ENCODE measurements at regions not wholly inside any gene's neighbourhood (a gene's known extent, or its start where the extent isn't known, plus 50 kb on each side); places are given as distances from the start of the nearest gene placed in this dataset.

DNA sequence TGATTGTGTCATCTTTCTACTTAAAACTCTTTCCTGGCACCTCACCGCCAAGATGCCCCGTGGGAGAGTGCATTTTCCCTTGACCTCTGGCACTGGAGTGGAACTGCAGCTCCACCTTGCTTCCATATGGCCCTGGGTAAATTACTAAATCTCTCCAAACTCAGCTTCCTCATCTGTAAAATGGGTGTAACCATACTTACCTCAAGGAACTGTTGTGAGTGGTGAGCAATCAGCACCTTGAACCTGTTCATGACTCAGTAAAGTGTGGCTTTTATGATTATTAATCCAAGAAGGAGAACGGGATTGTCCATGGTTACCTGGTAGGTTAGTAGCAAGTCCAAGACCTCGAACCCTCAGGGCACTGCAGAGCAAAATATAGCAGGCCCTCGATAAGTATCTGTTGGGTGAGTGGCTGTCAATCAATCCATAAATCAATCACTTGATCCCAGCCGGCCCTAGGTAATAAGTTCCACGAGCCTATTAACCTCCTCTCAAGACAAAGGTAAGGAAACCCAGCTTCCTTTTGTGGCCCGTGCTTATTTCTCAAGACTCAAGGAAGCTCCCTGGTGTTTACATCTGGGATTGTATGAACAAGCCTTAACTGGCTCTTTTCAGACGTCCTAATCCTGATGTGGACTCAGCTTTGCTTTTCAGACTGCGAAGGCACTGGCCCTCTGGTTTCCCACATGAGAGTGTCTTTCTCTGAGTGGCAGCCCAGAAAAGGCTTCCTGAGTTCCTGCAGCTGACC is 114.0 kb upstream of the GJB5 start:
- H3K36me3 Mint-ChIP-seq (ENCODE audit: low read depth), result no peaks in the 10 kb centered on the region
- H3K9me3 Mint-ChIP-seq, result no peaks in the 10 kb centered on the region
- H3K27ac Mint-ChIP-seq, result no peak overlapping the region

DNA sequence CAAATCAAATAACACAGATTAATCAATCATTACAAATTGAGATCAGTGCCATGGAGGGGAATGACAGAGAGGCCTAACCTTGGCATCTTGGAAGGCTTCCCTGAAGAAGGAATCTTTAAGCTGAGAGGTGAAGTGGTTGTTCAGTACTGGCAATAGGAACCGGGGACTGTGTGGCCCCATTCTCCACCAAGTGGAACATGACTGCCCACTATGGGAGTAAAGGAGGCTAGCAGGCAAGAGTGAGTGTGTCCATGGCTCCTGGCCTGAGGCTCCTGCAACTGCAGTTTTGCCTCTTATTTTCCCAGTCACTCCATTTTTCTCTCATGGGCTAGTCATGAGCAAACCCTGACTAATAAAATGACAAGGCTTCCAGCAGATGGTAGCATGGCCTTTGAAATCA is 112.2 kb upstream of the GJB5 start:
- H3K27ac Mint-ChIP-seq, result no peak overlapping the region
- H3K36me3 Mint-ChIP-seq (ENCODE audit: low read depth), result no peaks in the 10 kb centered on the region
- H3K4me3 Mint-ChIP-seq, result no peak overlapping the region
- H3K27me3 Mint-ChIP-seq, result peaks cover 9% of the 10 kb centered on the region
- H3K4me1 Mint-ChIP-seq (ENCODE audit: low read depth), result no peaks in the 10 kb centered on the region
- H3K9me3 Mint-ChIP-seq, result no peaks in the 10 kb centered on the region

More for the DNA sequence above, 114.0 kb upstream of the GJB5 start:
- H3K4me1 Mint-ChIP-seq (ENCODE audit: low read depth), result no peaks in the 10 kb centered on the region
- H3K27me3 Mint-ChIP-seq, result peaks cover 6% of the 10 kb centered on the region
- no peak overlapping the region for H3K4me3 Mint-ChIP-seq

DNA sequence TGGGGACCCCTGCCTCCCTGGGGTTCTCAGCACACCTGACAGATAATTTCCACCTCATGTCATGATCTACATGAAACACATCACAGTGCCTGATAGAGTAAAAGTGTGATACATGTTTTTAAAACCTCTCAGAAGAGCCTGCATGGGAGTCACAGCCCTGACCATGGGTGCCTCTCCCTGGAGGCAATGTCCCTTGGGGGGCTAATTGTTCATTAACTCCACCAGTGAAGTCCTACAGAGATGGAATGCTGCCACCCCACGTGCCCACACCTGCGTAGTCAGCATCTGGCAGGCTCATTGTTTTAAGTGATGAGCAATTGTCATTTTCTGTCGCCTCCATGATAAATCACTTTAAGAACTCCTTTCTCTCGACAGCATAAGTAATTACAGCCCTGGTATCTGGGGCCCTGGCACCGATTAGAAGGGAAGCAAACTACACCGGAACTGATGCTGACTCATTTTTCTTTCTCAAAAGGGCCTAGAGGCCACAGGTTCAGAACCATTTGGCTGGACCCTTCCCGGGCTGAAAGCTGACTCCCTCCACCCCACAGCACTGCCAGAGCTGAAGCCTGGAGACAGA is 109.6 kb upstream of the GJB5 start:
- H3K27me3 Mint-ChIP-seq, result peaks cover 23% of the 10 kb centered on the region

DNA sequence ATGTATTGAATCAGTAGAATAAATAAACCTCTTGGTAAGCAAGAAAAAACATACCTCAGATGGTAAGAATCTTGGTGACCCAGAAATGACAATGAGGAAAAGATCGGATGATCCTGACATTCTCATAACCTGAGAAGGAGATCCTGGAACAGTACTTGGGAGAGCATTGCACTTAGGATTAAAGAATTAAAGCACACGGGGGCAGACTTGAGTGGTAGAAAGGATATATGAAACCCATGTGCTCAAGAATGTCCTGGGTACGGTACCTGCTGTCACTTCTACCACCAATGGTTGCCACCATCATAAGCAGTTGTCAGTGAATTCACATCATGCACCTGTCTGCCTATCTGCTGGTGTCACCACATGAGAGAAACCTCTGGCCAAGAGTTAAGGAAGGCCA is 108.9 kb upstream of the GJB5 start:
- Mint-ChIP-seq H3K4me3 (no peak overlapping the region), H3K27ac (no peak overlapping the region), H3K27me3 (peaks cover 26% of the 10 kb centered on the region)

More for the DNA sequence above, 109.6 kb upstream of the GJB5 start:
- Mint-ChIP-seq H3K9me3 (no peaks in the 10 kb centered on the region), H3K4me3 (no peak overlapping the region), H3K27ac (no peak overlapping the region), H3K36me3 (ENCODE audit: low read depth) (no peaks in the 10 kb centered on the region), H3K4me1 (ENCODE audit: low read depth) (no peaks in the 10 kb centered on the region)

DNA sequence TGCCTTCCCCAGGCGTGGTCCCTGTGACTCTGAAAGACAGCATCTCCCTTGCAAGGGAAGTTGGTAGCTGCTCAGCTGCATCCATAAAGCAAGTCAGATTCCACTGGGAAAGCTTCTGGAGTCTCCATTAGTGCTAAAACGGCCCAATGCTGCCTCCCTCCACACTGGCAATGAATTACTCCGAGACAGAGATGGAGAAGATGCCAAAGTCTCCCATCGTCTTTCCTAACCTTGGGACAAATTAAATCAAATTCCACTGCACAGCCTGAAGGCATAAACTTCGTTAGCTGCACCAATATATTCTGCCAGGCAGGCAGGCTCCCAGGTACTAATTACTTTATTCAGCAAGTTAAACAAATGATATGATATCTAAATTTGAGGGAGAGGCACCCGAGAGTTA is 106.3 kb upstream of the GJB5 start:
- Mint-ChIP-seq H3K4me3 (no peak overlapping the region), H3K9me3 (no peaks in the 10 kb centered on the region), H3K27ac (no peak overlapping the region), H3K4me1 (ENCODE audit: low read depth) (no peaks in the 10 kb centered on the region), H3K27me3 (peaks cover 30% of the 10 kb centered on the region), H3K36me3 (ENCODE audit: low read depth) (no peaks in the 10 kb centered on the region)

More for the DNA sequence above, 108.9 kb upstream of the GJB5 start:
- no peaks in the 10 kb centered on the region for H3K4me1 Mint-ChIP-seq (ENCODE audit: low read depth)
- no peaks in the 10 kb centered on the region for H3K9me3 Mint-ChIP-seq
- no peaks in the 10 kb centered on the region for H3K36me3 Mint-ChIP-seq (ENCODE audit: low read depth)

DNA sequence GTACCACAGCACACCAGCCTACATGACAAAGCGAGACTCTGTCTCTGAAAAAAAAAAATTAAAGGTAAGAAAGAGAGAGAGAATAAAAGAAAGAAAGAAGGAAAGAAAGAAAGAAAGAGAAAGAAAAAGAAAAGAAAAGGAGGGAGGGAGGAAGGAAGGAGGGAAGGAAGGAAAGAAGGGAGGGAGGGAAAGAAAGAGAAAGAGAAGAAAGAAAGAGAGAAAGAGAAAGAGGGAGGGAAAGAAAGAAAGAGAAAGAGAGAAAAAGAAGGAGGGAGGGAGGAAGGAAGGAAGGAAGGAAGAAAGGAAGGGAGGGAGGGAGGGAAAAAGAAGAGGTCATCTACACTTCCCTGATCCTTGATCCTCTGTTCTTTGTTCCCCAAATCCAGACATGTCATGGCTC is 104.8 kb upstream of the GJB5 start:
- Mint-ChIP-seq H3K27ac (no peak overlapping the region), H3K27me3 (peaks cover 24% of the 10 kb centered on the region), H3K4me1 (ENCODE audit: low read depth) (no peaks in the 10 kb centered on the region)

DNA sequence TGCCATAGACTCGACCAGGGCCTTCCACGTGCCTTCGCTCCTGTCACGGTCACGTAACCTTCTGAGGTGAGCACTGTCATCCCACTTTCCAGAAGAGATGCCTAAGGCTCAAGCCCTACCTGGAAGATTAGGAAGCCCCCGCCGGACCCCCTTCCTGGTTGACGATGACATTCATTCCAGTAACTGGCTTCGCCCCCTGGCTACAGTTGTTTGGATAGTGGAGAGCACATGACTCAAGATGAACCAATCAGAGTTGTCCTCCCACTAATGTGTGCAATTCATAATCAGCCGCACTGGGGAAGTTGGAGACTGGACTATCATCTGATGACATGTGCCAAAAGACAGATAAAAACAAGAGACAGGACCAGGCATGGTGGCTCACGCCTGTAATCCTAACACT is 104.0 kb upstream of the GJB5 start:
- Mint-ChIP-seq H3K27me3 (peaks cover 24% of the 10 kb centered on the region), H3K27ac (no peak overlapping the region), H3K36me3 (ENCODE audit: low read depth) (no peaks in the 10 kb centered on the region), H3K4me1 (ENCODE audit: low read depth) (no peaks in the 10 kb centered on the region), H3K4me3 (no peak overlapping the region), H3K9me3 (no peaks in the 10 kb centered on the region)

More for the DNA sequence above, 104.8 kb upstream of the GJB5 start:
- Mint-ChIP-seq H3K9me3 (no peaks in the 10 kb centered on the region), H3K4me3 (no peak overlapping the region), H3K36me3 (ENCODE audit: low read depth) (no peaks in the 10 kb centered on the region)

DNA sequence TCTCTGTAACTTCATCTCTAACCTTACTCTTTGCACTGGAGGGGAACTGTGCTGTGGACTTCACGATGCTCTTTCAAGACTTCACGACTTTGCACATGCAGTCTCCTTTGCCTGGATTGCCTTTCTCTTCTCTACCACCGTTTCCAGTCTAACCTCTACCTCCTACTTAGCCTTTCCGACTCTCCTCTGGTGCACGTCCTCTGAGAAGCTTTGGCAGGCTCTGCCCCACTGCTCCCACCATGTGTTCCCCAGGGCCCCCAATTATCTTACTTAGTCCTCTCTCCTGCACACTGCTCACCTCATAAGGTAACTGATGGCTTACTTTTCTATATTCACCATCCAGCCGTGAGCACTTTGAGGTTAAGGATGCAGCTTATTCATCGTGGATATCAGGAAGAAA is 101.7 kb upstream of the GJB5 start:
- Mint-ChIP-seq H3K27ac (no peak overlapping the region), H3K4me3 (no peak overlapping the region), H3K27me3 (peaks cover 17% of the 10 kb centered on the region)

DNA sequence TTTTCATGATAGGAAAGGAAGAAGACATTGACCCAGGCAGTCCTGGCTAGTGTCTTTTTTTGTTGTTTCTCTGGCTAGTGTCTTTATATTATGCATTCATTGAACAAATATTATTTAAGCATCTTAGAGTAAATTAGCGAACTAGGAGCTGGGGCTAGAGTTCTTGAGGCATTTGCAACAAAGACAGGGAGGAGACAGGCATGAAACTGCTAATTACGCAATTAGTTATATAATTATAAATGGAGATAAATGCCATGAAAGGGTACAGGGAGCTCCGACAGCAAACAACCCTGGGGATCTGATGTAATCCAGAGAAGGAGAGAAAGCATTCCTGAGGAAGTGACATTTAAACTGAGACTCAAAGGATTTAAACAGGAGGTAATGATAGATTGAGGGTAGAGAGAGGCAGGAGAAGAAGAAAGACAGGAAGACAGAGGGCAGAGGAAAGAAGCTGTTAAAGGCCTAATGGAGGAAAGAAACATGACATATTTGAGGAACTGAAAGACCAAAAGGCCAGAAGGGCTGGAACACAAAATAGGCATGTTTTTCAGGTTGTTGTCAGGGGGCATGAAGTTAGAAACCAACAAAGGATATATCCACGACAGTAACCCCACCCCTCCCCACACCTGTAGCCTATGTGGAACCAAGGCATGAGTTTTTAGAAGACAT is 99.5 kb upstream of the GJB5 start:
- Mint-ChIP-seq H3K27ac (no peak overlapping the region), H3K4me3 (no peak overlapping the region), H3K9me3 (no peaks in the 10 kb centered on the region), H3K4me1 (ENCODE audit: low read depth) (no peaks in the 10 kb centered on the region), H3K27me3 (peaks cover 7% of the 10 kb centered on the region), H3K36me3 (ENCODE audit: low read depth) (no peaks in the 10 kb centered on the region)

More for the DNA sequence above, 101.7 kb upstream of the GJB5 start:
- Mint-ChIP-seq H3K9me3 (no peaks in the 10 kb centered on the region), H3K4me1 (ENCODE audit: low read depth) (no peaks in the 10 kb centered on the region), H3K36me3 (ENCODE audit: low read depth) (no peaks in the 10 kb centered on the region)

DNA sequence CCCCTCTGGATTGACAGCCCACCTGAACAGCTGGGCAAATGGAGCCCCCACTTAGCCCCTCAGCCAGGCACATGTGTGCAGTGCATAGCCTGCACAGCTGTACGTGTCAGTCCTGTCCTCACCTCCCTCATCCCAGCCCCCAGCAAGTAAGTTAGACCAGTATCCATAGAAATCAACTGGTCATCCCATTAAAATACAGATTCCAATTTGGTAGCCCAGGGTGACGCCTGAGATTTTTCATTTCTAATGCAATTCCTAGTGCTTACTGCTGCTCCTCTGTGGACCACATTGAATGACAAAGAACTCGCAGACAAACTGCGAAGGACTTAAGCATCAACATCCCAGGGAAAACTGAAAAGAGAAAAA is 99.0 kb upstream of the GJB5 start:
- Mint-ChIP-seq H3K36me3 (ENCODE audit: low read depth) (no peaks in the 10 kb centered on the region), H3K9me3 (no peaks in the 10 kb centered on the region), H3K27ac (no peak overlapping the region), H3K4me1 (ENCODE audit: low read depth) (no peaks in the 10 kb centered on the region), H3K27me3 (peaks cover 5% of the 10 kb centered on the region), H3K4me3 (no peak overlapping the region)

DNA sequence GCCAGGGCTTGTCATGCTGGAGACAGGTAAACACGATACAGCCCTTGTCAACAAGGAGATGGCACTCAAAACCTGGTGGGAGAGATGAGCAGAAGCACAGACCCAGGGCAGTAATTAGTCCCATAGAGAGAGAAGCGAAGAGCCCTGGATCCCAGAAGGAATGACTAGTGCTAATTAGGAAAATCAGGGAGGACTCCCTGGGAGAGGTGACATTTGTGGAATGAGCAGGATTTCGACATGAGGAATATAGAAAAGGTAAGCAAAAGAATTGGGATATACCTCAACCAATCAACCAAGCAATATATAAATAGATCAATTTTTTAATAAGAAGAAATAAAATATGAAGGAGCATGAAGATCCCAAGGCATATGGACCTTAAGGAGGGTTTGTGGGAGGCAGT is 98.5 kb upstream of the GJB5 start:
- H3K27me3 Mint-ChIP-seq, result peaks cover 3% of the 10 kb centered on the region

DNA sequence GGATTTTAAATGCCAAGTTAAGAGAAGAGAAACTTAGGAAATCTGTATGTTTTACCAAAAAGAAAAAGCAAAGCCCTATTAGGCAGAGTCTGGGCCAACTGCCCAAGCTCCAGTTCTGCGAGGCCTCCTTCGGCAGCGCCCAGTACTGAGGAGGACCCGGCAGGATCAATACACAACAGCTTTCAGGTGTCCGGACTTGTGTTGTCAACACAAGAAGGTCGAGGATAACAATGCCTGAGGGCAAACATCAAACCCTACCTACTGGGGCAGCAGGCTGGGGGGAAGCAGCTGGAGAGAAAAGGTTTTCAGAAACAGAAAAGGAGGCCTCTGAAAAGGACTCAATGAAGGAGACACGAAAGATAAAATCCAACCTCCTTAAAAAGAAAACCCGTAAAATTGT is 98.1 kb upstream of the GJB5 start:
- Mint-ChIP-seq H3K4me3 (no peak overlapping the region), H3K27ac (no peak overlapping the region), H3K27me3 (peaks cover 3% of the 10 kb centered on the region), H3K4me1 (ENCODE audit: low read depth) (no peaks in the 10 kb centered on the region), H3K36me3 (ENCODE audit: low read depth) (no peaks in the 10 kb centered on the region), H3K9me3 (no peaks in the 10 kb centered on the region)

More for the DNA sequence above, 98.5 kb upstream of the GJB5 start:
- H3K9me3 Mint-ChIP-seq, result no peaks in the 10 kb centered on the region
- H3K4me1 Mint-ChIP-seq (ENCODE audit: low read depth), result no peaks in the 10 kb centered on the region
- H3K36me3 Mint-ChIP-seq (ENCODE audit: low read depth), result no peaks in the 10 kb centered on the region
- H3K4me3 Mint-ChIP-seq, result no peak overlapping the region
- no peak overlapping the region for H3K27ac Mint-ChIP-seq

DNA sequence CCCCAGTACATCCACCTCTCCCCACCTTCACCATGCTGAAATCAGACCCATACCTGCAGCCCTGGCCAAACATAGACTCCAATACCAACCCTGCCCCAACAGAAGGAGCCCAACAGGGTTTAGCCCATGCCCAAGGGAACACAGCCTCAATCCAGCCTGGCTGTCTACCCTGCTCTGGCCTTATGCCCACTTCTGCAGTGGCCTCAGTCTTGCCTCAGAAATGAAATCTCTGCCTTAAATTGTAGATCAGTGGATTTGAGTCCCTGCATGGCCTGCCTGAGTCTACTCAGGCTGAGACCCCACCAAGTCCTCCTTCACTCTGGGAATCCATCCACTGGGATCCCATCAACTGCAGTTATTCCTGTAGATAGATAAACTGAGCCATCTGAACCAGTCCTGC is 97.6 kb upstream of the GJB5 start:
- H3K4me3 Mint-ChIP-seq, result no peak overlapping the region
- H3K9me3 Mint-ChIP-seq, result no peaks in the 10 kb centered on the region
- no peaks in the 10 kb centered on the region for H3K4me1 Mint-ChIP-seq (ENCODE audit: low read depth)
- H3K36me3 Mint-ChIP-seq (ENCODE audit: low read depth), result no peaks in the 10 kb centered on the region
- no peak overlapping the region for H3K27ac Mint-ChIP-seq
- H3K27me3 Mint-ChIP-seq, result peaks cover 5% of the 10 kb centered on the region

DNA sequence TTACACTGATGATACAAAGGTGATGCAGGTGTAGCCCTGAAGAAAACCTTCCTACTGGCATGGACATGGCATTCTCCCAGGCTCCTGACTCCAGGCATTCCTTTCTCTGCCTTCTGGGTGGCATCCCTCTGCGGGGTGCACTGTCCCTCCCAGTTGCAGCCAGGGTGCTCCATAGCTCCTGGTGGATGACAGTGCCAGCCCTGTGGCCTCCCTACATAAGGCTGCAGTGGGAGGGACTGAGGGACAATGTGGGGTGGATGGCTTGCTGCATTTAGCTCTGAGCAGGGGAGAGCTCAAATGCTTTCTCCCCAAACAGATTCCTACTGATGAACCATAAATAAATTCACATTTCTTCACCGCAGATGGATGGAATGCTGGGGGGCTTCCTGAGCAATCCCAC is 97.0 kb upstream of the GJB5 start:
- H3K9me3 Mint-ChIP-seq, result no peaks in the 10 kb centered on the region
- no peak overlapping the region for H3K27ac Mint-ChIP-seq
- no peaks in the 10 kb centered on the region for H3K36me3 Mint-ChIP-seq (ENCODE audit: low read depth)
- H3K4me3 Mint-ChIP-seq, result no peak overlapping the region
- no peaks in the 10 kb centered on the region for H3K4me1 Mint-ChIP-seq (ENCODE audit: low read depth)
- H3K27me3 Mint-ChIP-seq, result peaks cover 4% of the 10 kb centered on the region

DNA sequence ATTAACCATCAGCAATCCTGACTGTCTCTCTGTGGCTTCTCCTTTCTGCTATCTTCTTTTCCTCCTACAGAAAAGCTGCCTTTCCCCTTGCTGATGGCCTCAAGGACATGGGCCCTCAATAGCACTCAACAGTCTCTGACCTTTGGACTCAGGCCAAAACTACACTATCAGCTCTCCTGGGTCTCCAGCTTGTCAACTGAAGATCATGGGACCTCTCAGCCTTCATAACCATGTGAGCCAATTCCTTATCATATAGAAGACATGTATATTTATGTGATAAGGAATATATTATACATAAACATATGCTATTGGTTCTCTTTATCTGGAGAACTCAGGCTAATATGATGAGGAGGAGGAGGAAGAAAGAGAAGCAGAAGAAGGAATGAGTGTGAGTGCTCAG is 91.8 kb upstream of the GJB5 start:
- Mint-ChIP-seq H3K36me3 (ENCODE audit: low read depth) (no peaks in the 10 kb centered on the region), H3K27me3 (peaks cover 13% of the 10 kb centered on the region), H3K9me3 (no peaks in the 10 kb centered on the region), H3K4me1 (ENCODE audit: low read depth) (no peaks in the 10 kb centered on the region), H3K4me3 (no peak overlapping the region), H3K27ac (no peak overlapping the region)

All from stimulated activated naive CD8-positive, alpha-beta T cell treated with anti-CD3 and anti-CD28 coated beads, Interleukin-15, Interleukin-2, amounts not matched to agents 100 ng/mL and 50 ng/mL, for 24 hours (primary cell).